Fibroblast of pulmonary artery (primary cell): ENCODE measurements at regions not wholly inside any gene's neighbourhood (a gene's known extent, or its start where the extent isn't known, plus 50 kb on each side); places are given as distances from the start of the nearest gene placed in this dataset.

Experiments used
- DNase-seq: peaks from one replicate; pipeline ENCODE4 v3.0.0-alpha.2; 2010; ENCODE audit warnings: low read depth
- H3K4me3 ChIP-seq: replicated peaks from 2 replicates; pipeline ENCODE4 v1.5.1; 2011; ENCODE audit warnings: low read depth, mild to moderate bottlenecking, control low read depth, low read length, moderate library complexity
- CTCF ChIP-seq: IDR thresholded peaks from 2 replicates; pipeline ENCODE4 v1.5.1; 2011; ENCODE audit warnings: mild to moderate bottlenecking, control low read depth, low read length, inconsistent platforms; ENCODE audit errors: missing control alignments

- H3K4me3 ChIP-seq: no peak overlapping the region
- no peak for DNase-seq
- TF ChIP-seq CTCF: no peak
These were observed 65.9 kb upstream of the ARHGAP5 start for GRCh38 chr14:32011225-32011624.

GRCh38 chr14:32012062-32012461, 65.0 kb upstream of the ARHGAP5 start:
- DNase-seq: no peak
- TF ChIP-seq CTCF: no peak
- no peak overlapping the region for H3K4me3 ChIP-seq

- no peak for TF ChIP-seq CTCF
- no peak overlapping the region for H3K4me3 ChIP-seq
- DNase-seq: no peak
These were observed 64.5 kb upstream of the ARHGAP5 start for GRCh38 chr14:32012571-32012970.

- H3K4me3 ChIP-seq: no peak overlapping the region
- TF ChIP-seq CTCF: peak; percentile 12
- no peak for DNase-seq
These were observed 64.0 kb upstream of the ARHGAP5 start for GRCh38 chr14:32013083-32013482.

GRCh38 chr14:32014057-32014456, 63.0 kb upstream of the ARHGAP5 start:
- H3K4me3 ChIP-seq: no peak overlapping the region
- no peak for DNase-seq
- TF ChIP-seq CTCF: no peak

GRCh38 chr14:32014498-32014897, 62.6 kb upstream of the ARHGAP5 start:
- H3K4me3 ChIP-seq: no peak overlapping the region
- no peak for TF ChIP-seq CTCF
- no peak for DNase-seq

- DNase-seq: no peak
- no peak for TF ChIP-seq CTCF
- H3K4me3 ChIP-seq: no peak overlapping the region
These were observed 61.9 kb upstream of the ARHGAP5 start for GRCh38 chr14:32015166-32015565.
